Ovary (tissue), 7 donors: ENCODE measurements at regions not wholly inside any gene's neighbourhood (a gene's known extent, or its start where the extent isn't known, plus 50 kb on each side); places are given as distances from the start of the nearest gene placed in this dataset.

Source experiments
- DNase-seq, 5 donors: peaks; one replicate each; pipeline ENCODE4 v3.0.0-alpha.2; 2019 to 2020
- H3K27ac ChIP-seq, 2 donors: fragments of 200-600 bp; one replicate each; pipeline versions ENCODE4 v1.5.1 to v1.8.0; 2019 to 2022
- H3K27me3 ChIP-seq: fragments of 200-600 bp; one replicate; pipeline ENCODE4 v1.8.0; 2022
- H3K36me3 ChIP-seq: fragments of 200-600 bp; sonication (generic); one replicate; pipeline ENCODE4 v1.5.1; 2019
- H3K4me1 ChIP-seq: one replicate; pipeline ENCODE4 v1.8.1; 2013; ENCODE audit warnings: mild to moderate bottlenecking, moderate library complexity; ENCODE audit not compliant: insufficient read depth
- H3K4me3 ChIP-seq: fragments of 200-600 bp; sonication (generic); one replicate; pipeline ENCODE4 v1.5.1; 2017
- H3K9me3 ChIP-seq, 2 donors: fragments of 200-600 bp in 1 of 2; sonication (generic) in 1 of 2; one replicate each; pipeline versions ENCODE4 v1.5.1 to v1.8.1; 2013 to 2019; ENCODE audit warnings: mild to moderate bottlenecking in 1 of 2, moderate library complexity in 1 of 2
- EP300 ChIP-seq: sonication (generic); formaldehyde crosslinking; IDR thresholded peaks from one replicate; pipeline ENCODE4 v1.6.1; 2017; ENCODE audit warnings: antibody characterized with exemption
- POLR2A ChIP-seq: fragments of 450-650 bp; IDR thresholded peaks from one replicate; pipeline ENCODE4 v1.6.1; 2017; ENCODE audit warnings: antibody characterized with exemption, mild to moderate bottlenecking, moderate library complexity
- WGBS, 3 donors: extraction: QIAGEN DNeasy Blood & Tissue Kit in 1 of 3; methylation state at CpG; one replicate each; pipeline versions ENCODE4 v1.1.5 to v1.1.7; 2013 to 2017; 5-methylcytosine and 5-hydroxymethylcytosine counted together
- intact Hi-C, 4 donors: fragments of 100-400 bp; cut with DNase I; formaldehyde crosslinking; loops; one replicate each; pipeline versions ENCODE4 v1.11.0 to v1.15.1; 2022 to 2023
- TF ChIP-seq, protein P1 (sequence below), 3 donors: fragments of 450-650 bp in 2 of 3; fragments of 200-600 bp in 1 of 3; IDR thresholded peaks; one replicate each; pipeline versions ENCODE4 v1.5.1 to v1.8.0; 2016 to 2022; ENCODE audit warnings: antibody characterized with exemption in 3 of 3, mild to moderate bottlenecking in 1 of 3
- donor health status: DM: no; HTN: no; CAD: no; lungs with moderate emphysema.
- donor health status: DM: no; HTN: no; CAD: no.
- donor health status: Bipolar disorder and iron deficiency.
- donor health status: DM: no; HTN: no; CAD: no.
- donor health status: DM: yes; HTN: yes; CAD: no.

DNA sequence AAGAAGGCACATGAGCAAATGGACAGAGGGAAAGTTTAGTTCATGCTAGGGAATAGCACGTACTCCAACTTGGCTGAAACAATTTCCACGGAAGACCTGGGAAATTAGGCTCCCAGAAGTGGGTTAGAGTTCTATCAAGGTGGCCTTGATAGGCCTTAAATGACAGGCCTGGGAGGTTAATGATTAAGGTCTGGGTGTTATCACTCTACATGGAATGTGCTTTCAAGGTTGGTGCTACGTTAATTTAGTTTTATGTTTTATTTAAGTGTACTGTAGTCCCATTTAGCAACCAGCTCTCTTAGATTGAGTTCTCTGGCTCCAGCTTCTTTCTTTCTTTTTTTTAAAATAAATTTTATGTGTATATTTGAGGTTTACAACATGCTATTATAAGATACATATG, 121.4 kb upstream of the MEF2C start:
- no peak for TF ChIP-seq EP300
- TF ChIP-seq POLR2A, result no peak
- TF ChIP-seq, protein P1, sequence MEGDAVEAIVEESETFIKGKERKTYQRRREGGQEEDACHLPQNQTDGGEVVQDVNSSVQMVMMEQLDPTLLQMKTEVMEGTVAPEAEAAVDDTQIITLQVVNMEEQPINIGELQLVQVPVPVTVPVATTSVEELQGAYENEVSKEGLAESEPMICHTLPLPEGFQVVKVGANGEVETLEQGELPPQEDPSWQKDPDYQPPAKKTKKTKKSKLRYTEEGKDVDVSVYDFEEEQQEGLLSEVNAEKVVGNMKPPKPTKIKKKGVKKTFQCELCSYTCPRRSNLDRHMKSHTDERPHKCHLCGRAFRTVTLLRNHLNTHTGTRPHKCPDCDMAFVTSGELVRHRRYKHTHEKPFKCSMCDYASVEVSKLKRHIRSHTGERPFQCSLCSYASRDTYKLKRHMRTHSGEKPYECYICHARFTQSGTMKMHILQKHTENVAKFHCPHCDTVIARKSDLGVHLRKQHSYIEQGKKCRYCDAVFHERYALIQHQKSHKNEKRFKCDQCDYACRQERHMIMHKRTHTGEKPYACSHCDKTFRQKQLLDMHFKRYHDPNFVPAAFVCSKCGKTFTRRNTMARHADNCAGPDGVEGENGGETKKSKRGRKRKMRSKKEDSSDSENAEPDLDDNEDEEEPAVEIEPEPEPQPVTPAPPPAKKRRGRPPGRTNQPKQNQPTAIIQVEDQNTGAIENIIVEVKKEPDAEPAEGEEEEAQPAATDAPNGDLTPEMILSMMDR (IDR thresholded peaks at IDR 0.05), result no peak
- Histone ChIP-seq H3K4me3 (no peak overlapping the region), H3K4me1 (no peaks in the 10 kb centered on the region), H3K36me3 (no peaks in the 10 kb centered on the region), H3K9me3 (no peaks in the 10 kb centered on the region), H3K27me3 (no peaks in the 10 kb centered on the region), H3K27ac (no peak overlapping the region)
- intact Hi-C loops, result no loop called here
- WGBS, 3 donors, result 84 to 88% (median 86%) methylated on average over 3 of the region's 3 CpGs
- DNase-seq, result no peak

DNA sequence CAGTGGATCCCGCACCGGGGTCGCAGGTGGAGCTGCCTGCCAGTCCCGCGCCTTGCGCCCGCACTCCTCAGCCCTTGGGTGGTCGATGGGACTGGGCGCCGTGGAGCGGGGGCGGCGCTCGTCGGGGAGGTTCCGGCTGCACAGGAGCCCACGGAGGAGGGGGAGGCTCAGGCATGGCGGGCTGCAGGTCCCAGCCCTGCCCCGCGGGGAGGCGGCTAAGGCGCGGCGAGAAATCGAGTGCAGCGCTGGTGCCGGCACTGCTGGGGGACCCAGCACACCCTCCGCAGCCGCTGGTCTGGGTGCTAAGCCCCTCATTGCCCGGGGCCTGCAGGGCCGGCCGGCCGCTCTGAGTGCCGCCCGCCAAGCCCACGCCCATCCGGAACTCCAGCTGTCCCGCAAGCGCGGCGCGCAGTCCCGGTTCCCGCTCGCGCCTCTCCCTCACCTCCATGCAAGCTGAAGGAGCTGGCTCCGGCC, 120.6 kb upstream of the MEF2C start:
- no peaks in the 10 kb centered on the region for H3K27me3 ChIP-seq
- TF ChIP-seq EP300 (no peak), POLR2A (no peak)
- TF ChIP-seq, protein P1 (IDR thresholded peaks at IDR 0.05), result no peak
- DNase-seq, result no peak
- 98% methylated on average over 47 of the region's 47 CpGs for WGBS, 3 donors
- no peaks in the 10 kb centered on the region for H3K4me1 ChIP-seq
- no peak overlapping the region for H3K4me3 ChIP-seq
- intact Hi-C loops, result no loop called here
- H3K9me3 ChIP-seq, result no peaks in the 10 kb centered on the region
- H3K36me3 ChIP-seq, result no peaks in the 10 kb centered on the region
- H3K27ac ChIP-seq, result no peak overlapping the region

DNA sequence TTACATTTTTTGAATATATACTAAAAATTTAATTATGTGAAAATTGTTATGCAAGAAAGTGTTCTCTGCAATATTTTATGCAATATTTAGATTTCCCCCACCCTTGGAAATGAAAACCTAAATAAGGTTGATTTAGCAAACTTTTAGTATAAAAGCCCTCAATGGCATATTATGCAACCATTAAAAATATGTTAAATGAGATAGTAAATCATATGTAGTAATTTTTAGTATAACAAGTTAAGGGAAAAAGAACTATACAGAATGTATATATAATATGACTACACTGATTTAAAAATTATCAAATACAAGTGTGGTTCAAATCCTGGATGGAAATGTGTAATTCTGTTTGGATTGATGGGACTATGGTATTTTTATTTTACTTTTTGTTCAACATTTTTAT, 116.9 kb upstream of the MEF2C start:
- TF ChIP-seq, protein P1 (IDR thresholded peaks at IDR 0.05), result no peak
- TF ChIP-seq POLR2A (no peak), EP300 (no peak)

GRCh38 chr5:88997937-88998336, 115.0 kb upstream of the MEF2C start:
- TF ChIP-seq EP300, result no peak
- TF ChIP-seq POLR2A, result no peak
- intact Hi-C loops, result no loop called here

More for the DNA sequence above, 116.9 kb upstream of the MEF2C start:
- Histone ChIP-seq H3K4me1 (no peaks in the 10 kb centered on the region), H3K4me3 (no peak overlapping the region), H3K9me3 (no peaks in the 10 kb centered on the region), H3K36me3 (no peaks in the 10 kb centered on the region), H3K27ac (no peak overlapping the region), H3K27me3 (no peaks in the 10 kb centered on the region)
- intact Hi-C loops, result no loop called here
- no peak for DNase-seq

DNA sequence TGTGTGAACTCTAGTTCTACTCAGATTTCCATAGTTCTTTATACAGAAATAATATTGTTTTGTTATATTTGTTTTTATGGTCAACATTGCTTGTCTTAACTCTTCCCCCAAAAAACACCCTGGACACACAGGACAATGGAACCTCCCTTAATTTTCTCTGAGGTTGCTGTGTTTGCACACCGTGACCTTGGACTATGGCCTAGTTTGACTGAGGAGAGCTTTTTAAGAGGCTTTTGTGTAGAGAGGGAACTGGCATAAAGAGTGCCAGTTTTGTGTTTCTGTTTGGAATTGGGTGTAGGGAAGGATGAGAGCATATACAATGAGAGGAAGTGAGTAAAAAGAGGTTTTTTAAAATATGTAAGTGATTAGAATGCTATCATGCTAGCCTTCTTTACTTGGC, 101.1 kb upstream of the MEF2C start:
- Histone ChIP-seq H3K27ac (no peak overlapping the region), H3K27me3 (no peaks in the 10 kb centered on the region), H3K4me3 (no peak overlapping the region), H3K4me1 (no peaks in the 10 kb centered on the region), H3K36me3 (no peaks in the 10 kb centered on the region), H3K9me3 (no peaks in the 10 kb centered on the region)
- no peak for DNase-seq
- TF ChIP-seq POLR2A, result no peak
- TF ChIP-seq, protein P1 (IDR thresholded peaks at IDR 0.05), result no peak
- no peak for TF ChIP-seq EP300
- intact Hi-C loops, result no loop called here
- 88 to 95% (median 95%) methylated on average over 1 of the region's 1 CpG for WGBS, 3 donors

More at GRCh38 chr5:88997937-88998336, 115.0 kb upstream of the MEF2C start:
- H3K27me3 ChIP-seq, result no peaks in the 10 kb centered on the region
- 84 to 88% (median 84%) methylated on average over 2 of the region's 2 CpGs for WGBS, 3 donors
- no peak overlapping the region for H3K4me3 ChIP-seq
- no peak for DNase-seq
- H3K27ac ChIP-seq, result no peak overlapping the region
- H3K9me3 ChIP-seq, result no peaks in the 10 kb centered on the region
- no peaks in the 10 kb centered on the region for H3K36me3 ChIP-seq
- no peaks in the 10 kb centered on the region for H3K4me1 ChIP-seq
